Panc1 (cell line): ENCODE measurements at regions not wholly inside any gene's neighbourhood (a gene's known extent, or its start where the extent isn't known, plus 50 kb on each side); places are given as distances from the start of the nearest gene placed in this dataset.

ENCODE experiments used
- CTCF ChIP-seq: fragments of 450-650 bp; IDR thresholded peaks from 2 replicates; pipeline ENCODE4 v1.5.1; 2017; ENCODE audit warnings: mild to moderate bottlenecking
- POLR2AphosphoS5 ChIP-seq: IDR thresholded peaks from 2 replicates; pipeline ENCODE4 v1.6.1; 2012; ENCODE audit warnings: mild to moderate bottlenecking, low read depth, low read length, moderate library complexity
- REST ChIP-seq, 2 experiments: IDR thresholded peaks; 2 replicates each; pipeline ENCODE4 v1.6.1; 2011 to 2012; ENCODE audit warnings: low read depth in 2 of 2, control low read depth in 1 of 2, low read length in 1 of 2, mild to moderate bottlenecking in 1 of 2, moderate library complexity in 1 of 2; ENCODE audit not compliant: insufficient read depth in 1 of 2
- SIN3A ChIP-seq: IDR thresholded peaks from 2 replicates; pipeline ENCODE4 v1.6.1; 2012; ENCODE audit warnings: low read depth, mild to moderate bottlenecking, low read length, moderate library complexity, borderline replicate concordance; ENCODE audit not compliant: insufficient read depth
- TCF7L2 ChIP-seq: IDR thresholded peaks from 2 replicates; pipeline ENCODE4 v1.6.1; 2011; ENCODE audit warnings: mild to moderate bottlenecking, low read depth, low read length, inconsistent platforms

- TF ChIP-seq POLR2AphosphoS5 = no peak
- no peak for TF ChIP-seq CTCF
- TF ChIP-seq REST (IDR thresholded peaks at IDR 0.05; ENCODE audit: insufficient read depth in 1 of 2, low read depth in 2 of 2, low read length in 1 of 2) = no peak
- no peak; the same call in 1 of the 2 replicates for TF ChIP-seq TCF7L2
- no peak for TF ChIP-seq SIN3A
Measured at GRCh38 chr13:97122381-97122996, 99.6 kb upstream of the MBNL2 start.
